ENCODE measurements at regions not wholly inside any gene's neighbourhood (a gene's known extent, or its start where the extent isn't known, plus 50 kb on each side); places are given as distances from the start of the nearest gene placed in this dataset.
A peak's percentile ranks its signal among the peaks of the same experiment; 100 is the strongest.
"Not testable (repeated sequence)": the region's sequence is repeated elsewhere in the genome, so short reads cannot be mapped to it uniquely, and the experiment has no call there.

- TF ChIP-seq CTCF (IDR thresholded peaks at IDR 0.05) (no peak), POLR2AphosphoS5 (IDR thresholded peaks at IDR 0.05) (no peak), POLR2A (IDR thresholded peaks at IDR 0.05) (no peak)
- H3K27ac ChIP-seq: peak overlapping the region; percentile 19 to 68
- intact Hi-C loops (cut with DNase I; ENCODE audit: low total_unique reads): no loop called here
- no peak overlapping the region for H3K4me3 ChIP-seq
- H3K9me3 ChIP-seq: no peaks in the 10 kb centered on the region
- H3K27me3 ChIP-seq: no peaks in the 10 kb centered on the region
- H3K36me3 ChIP-seq: no peaks in the 10 kb centered on the region
- no peak for DNase-seq (ENCODE audit: low spot score in 2 of 2)
- H3K4me1 ChIP-seq: no peaks in the 10 kb centered on the region
Measured at GRCh38 chr11:27227736-27228135, 135.3 kb downstream of the CCDC34 start.

GRCh38 chr11:27219487-27220039 is 143.5 kb downstream of the CCDC34 start:
- H3K36me3 ChIP-seq; intact Hi-C loops (cut with DNase I; ENCODE audit: low total_unique reads); H3K9me3 ChIP-seq; H3K27me3 ChIP-seq; H3K4me3 ChIP-seq; H3K27ac ChIP-seq; H3K4me1 ChIP-seq; DNase-seq (ENCODE audit: low spot score in 2 of 2): not testable (repeated sequence)

- intact Hi-C loops (cut with DNase I; ENCODE audit: low total_unique reads): no loop called here
- no peak for TF ChIP-seq POLR2A (IDR thresholded peaks at IDR 0.05)
- TF ChIP-seq POLR2AphosphoS5 (IDR thresholded peaks at IDR 0.05): no peak
- no peak for TF ChIP-seq CTCF (IDR thresholded peaks at IDR 0.05)
- Histone ChIP-seq H3K36me3 (no peaks in the 10 kb centered on the region), H3K27me3 (no peaks in the 10 kb centered on the region), H3K4me3 (no peak overlapping the region), H3K9me3 (no peaks in the 10 kb centered on the region), H3K27ac (no peak overlapping the region), H3K4me1 (no peaks in the 10 kb centered on the region)
- DNase-seq (ENCODE audit: low spot score in 2 of 2): no peak
Measured at GRCh38 chr11:27218421-27219038, 144.5 kb downstream of the CCDC34 start.

- Histone ChIP-seq H3K36me3 (no peaks in the 10 kb centered on the region), H3K4me1 (no peaks in the 10 kb centered on the region), H3K4me3 (no peak overlapping the region), H3K27me3 (no peaks in the 10 kb centered on the region), H3K9me3 (no peaks in the 10 kb centered on the region), H3K27ac (no peak overlapping the region)
- DNase-seq (ENCODE audit: low spot score in 2 of 2): no peak
- intact Hi-C loops (cut with DNase I; ENCODE audit: low total_unique reads): no loop called here
- TF ChIP-seq POLR2AphosphoS5 (IDR thresholded peaks at IDR 0.05) (no peak), POLR2A (IDR thresholded peaks at IDR 0.05) (no peak), CTCF (IDR thresholded peaks at IDR 0.05) (no peak)
Measured at GRCh38 chr11:27217948-27218420, 145.0 kb downstream of the CCDC34 start.

- no peaks in the 10 kb centered on the region for H3K36me3 ChIP-seq
- H3K4me1 ChIP-seq: no peaks in the 10 kb centered on the region
- H3K27me3 ChIP-seq: no peaks in the 10 kb centered on the region
- no peak for DNase-seq (ENCODE audit: low spot score in 2 of 2)
- H3K9me3 ChIP-seq: no peaks in the 10 kb centered on the region
- intact Hi-C loops (cut with DNase I; ENCODE audit: low total_unique reads): no loop called here
- TF ChIP-seq POLR2A (IDR thresholded peaks at IDR 0.05): no peak
- TF ChIP-seq CTCF (IDR thresholded peaks at IDR 0.05): no peak
- TF ChIP-seq POLR2AphosphoS5 (IDR thresholded peaks at IDR 0.05): no peak
- H3K4me3 ChIP-seq: no peak overlapping the region
- no peak overlapping the region for H3K27ac ChIP-seq
Measured at GRCh38 chr11:27217496-27217895, 145.5 kb downstream of the CCDC34 start.

Data from breast epithelium (tissue), 4 donors.